ENCODE measurements at regions not wholly inside any gene's neighbourhood (a gene's known extent, or its start where the extent isn't known, plus 50 kb on each side); places are given as distances from the start of the nearest gene placed in this dataset.

- TF ChIP-seq, protein P1, sequence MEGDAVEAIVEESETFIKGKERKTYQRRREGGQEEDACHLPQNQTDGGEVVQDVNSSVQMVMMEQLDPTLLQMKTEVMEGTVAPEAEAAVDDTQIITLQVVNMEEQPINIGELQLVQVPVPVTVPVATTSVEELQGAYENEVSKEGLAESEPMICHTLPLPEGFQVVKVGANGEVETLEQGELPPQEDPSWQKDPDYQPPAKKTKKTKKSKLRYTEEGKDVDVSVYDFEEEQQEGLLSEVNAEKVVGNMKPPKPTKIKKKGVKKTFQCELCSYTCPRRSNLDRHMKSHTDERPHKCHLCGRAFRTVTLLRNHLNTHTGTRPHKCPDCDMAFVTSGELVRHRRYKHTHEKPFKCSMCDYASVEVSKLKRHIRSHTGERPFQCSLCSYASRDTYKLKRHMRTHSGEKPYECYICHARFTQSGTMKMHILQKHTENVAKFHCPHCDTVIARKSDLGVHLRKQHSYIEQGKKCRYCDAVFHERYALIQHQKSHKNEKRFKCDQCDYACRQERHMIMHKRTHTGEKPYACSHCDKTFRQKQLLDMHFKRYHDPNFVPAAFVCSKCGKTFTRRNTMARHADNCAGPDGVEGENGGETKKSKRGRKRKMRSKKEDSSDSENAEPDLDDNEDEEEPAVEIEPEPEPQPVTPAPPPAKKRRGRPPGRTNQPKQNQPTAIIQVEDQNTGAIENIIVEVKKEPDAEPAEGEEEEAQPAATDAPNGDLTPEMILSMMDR (conservative IDR thresholded peaks at IDR 0.05; ENCODE audit: low read depth in 2 of 2): no peak
- TF ChIP-seq, protein P2, sequence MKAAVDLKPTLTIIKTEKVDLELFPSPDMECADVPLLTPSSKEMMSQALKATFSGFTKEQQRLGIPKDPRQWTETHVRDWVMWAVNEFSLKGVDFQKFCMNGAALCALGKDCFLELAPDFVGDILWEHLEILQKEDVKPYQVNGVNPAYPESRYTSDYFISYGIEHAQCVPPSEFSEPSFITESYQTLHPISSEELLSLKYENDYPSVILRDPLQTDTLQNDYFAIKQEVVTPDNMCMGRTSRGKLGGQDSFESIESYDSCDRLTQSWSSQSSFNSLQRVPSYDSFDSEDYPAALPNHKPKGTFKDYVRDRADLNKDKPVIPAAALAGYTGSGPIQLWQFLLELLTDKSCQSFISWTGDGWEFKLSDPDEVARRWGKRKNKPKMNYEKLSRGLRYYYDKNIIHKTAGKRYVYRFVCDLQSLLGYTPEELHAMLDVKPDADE (IDR thresholded peaks at IDR 0.05): no peak
- no peak for TF ChIP-seq CREB1 (CRISPR knock-in tag; IDR thresholded peaks at IDR 0.05; ENCODE audit: low read depth)
Observed at GRCh38 chr20:55175081-55175480, 699.7 kb downstream of the DOK5 start (continued).

- no peaks in the 10 kb centered on the region for H3K79me2 ChIP-seq (replicated peaks; ENCODE audit: insufficient read depth)
- no peak overlapping the region for H3K4me2 ChIP-seq
- no peaks in the 10 kb centered on the region for H3K4me1 ChIP-seq (ENCODE audit: insufficient read depth)
- H3K27ac ChIP-seq (ENCODE audit: low read depth): no peak overlapping the region
- no peaks in the 10 kb centered on the region for H3K9me2 ChIP-seq (ENCODE audit: insufficient read depth)
- no peaks in the 10 kb centered on the region for H3K27me3 Mint-ChIP-seq (ENCODE audit: insufficient read depth, low read depth, poor library complexity)
- H3K36me3 ChIP-seq (ENCODE audit: insufficient read depth): 0 out of 2 replicates have a peak, but pooled peaks cover 6% of the 10 kb centered on the region
- H4K20me1 ChIP-seq (replicated peaks; ENCODE audit: insufficient read depth): no peaks in the 10 kb centered on the region
- H3K4me1 Mint-ChIP-seq: no peaks in the 10 kb centered on the region
- ATAC-seq (no peak), DNase-seq (ENCODE audit: low spot score) (no peak)
- no peaks in the 10 kb centered on the region for H3K27me3 ChIP-seq (ENCODE audit: insufficient read depth)
- H3K36me3 Mint-ChIP-seq (ENCODE audit: low read depth): peaks cover 18% of the 10 kb centered on the region; the same call in 2 of the 3 replicates
- H3K9me3 Mint-ChIP-seq: peaks cover 83% of the 10 kb centered on the region
- no peak overlapping the region for H3K4me3 Mint-ChIP-seq
- no peak overlapping the region for H2AFZ ChIP-seq
- no peak overlapping the region for H3K4me3 ChIP-seq
- no peaks in the 10 kb centered on the region for H3F3A ChIP-seq (replicated peaks; ENCODE audit: low read depth)
- no peak overlapping the region for H3K27ac Mint-ChIP-seq
- TF ChIP-seq, protein P1 (conservative IDR thresholded peaks at IDR 0.05; ENCODE audit: low read depth in 2 of 2): no peak
- TF ChIP-seq POLR2AphosphoS5 (IDR thresholded peaks at IDR 0.05; ENCODE audit: low read depth) (no peak), REST (IDR thresholded peaks at IDR 0.05; ENCODE audit: unreplicated experiment) (no peak), ZNF331 (CRISPR knock-in tag; IDR thresholded peaks at IDR 0.05; ENCODE audit: low read depth) (no peak), JUNB (IDR thresholded peaks at IDR 0.05; ENCODE audit: unreplicated experiment) (no peak), EZH2phosphoT487 (IDR thresholded peaks at IDR 0.05; ENCODE audit: unreplicated experiment) (no peak), STAT1 (IDR thresholded peaks at IDR 0.05; ENCODE audit: unreplicated experiment) (no peak), NANOG (IDR thresholded peaks at IDR 0.05; ENCODE audit: borderline replicate concordance) (no peak), EZH2 (IDR thresholded peaks at IDR 0.05; ENCODE audit: low read depth, unreplicated experiment) (no peak), CREB1 (CRISPR knock-in tag; IDR thresholded peaks at IDR 0.05; ENCODE audit: low read depth) (no peak)
- TF ChIP-seq, protein P2 (IDR thresholded peaks at IDR 0.05): no peak
Observed at GRCh38 chr20:55174635-55175034, 699.2 kb downstream of the DOK5 start.

Measured in GM23338 (cell line).